IMR-90 (cell line): ENCODE measurements at regions not wholly inside any gene's neighbourhood (a gene's known extent, or its start where the extent isn't known, plus 50 kb on each side); places are given as distances from the start of the nearest gene placed in this dataset.

Experiments
- ATAC-seq: fragments of 200-7000 bp; cut with Tn5 transposase; 2 replicates; pipeline ENCODE4 v1.9.1; 2020; ENCODE audit warnings: low read depth, mild to moderate bottlenecking, moderate library complexity
- BruUV-seq: library from RNA; stranded (reverse); fragments of 400-500 nt; replicated peaks from 2 replicates; lab custom pipeline; 2021; lab: Mats Ljungman, UMichigan
- CTCF ChIA-PET: fragments of 300-600 bp; formaldehyde crosslinking; extraction: SDS; loops from one replicate; lab custom pipeline; 2021; ENCODE audit warnings: antibody characterized with exemption; lab: Yijun Ruan, JAX
- POLR2A ChIA-PET: fragments of 300-600 bp; sonication (Branson Sonifier 250); formaldehyde crosslinking; loops from one replicate; lab custom pipeline; 2022; ENCODE audit warnings: antibody characterized with exemption; ENCODE audit not compliant: unreplicated experiment; lab: Charles Lee
- DNase-seq: peaks from one replicate; pipeline ENCODE4 v3.0.0; 2013
- H2AFZ ChIP-seq: replicated peaks from 2 replicates; pipeline ENCODE3; 2013; ENCODE audit warnings: low read length, mild to moderate bottlenecking; ENCODE audit not compliant: poor library complexity
- H2AK5ac ChIP-seq: 2 replicates; pipeline ENCODE4 v1.6.1; 2013; ENCODE audit warnings: low read depth, low read length, inconsistent platforms
- H2AK9ac ChIP-seq: replicated peaks from 2 replicates; pipeline ENCODE3; 2013; ENCODE audit warnings: mild to moderate bottlenecking, low read depth, low read length, moderate library complexity; ENCODE audit not compliant: poor library complexity
- H2BK120ac ChIP-seq: 2 replicates; pipeline ENCODE4 v1.6.1; 2013; ENCODE audit warnings: low read depth, low read length, inconsistent platforms
- H2BK15ac ChIP-seq: 3 replicates; pipeline ENCODE4 v1.6.1; 2013; ENCODE audit warnings: low read depth, low read length, inconsistent platforms
- H2BK20ac ChIP-seq: 2 replicates; pipeline ENCODE4 v1.6.1; 2013; ENCODE audit warnings: low read depth, mild to moderate bottlenecking, inconsistent platforms, low read length, moderate library complexity
- H2BK5ac ChIP-seq: 2 replicates; pipeline ENCODE4 v1.6.1; 2013; ENCODE audit warnings: mild to moderate bottlenecking, low read depth, low read length, inconsistent platforms; ENCODE audit not compliant: poor library complexity, severe bottlenecking
- H3K14ac ChIP-seq: replicated peaks from 2 replicates; pipeline ENCODE4 v1.6.1; 2013; ENCODE audit warnings: low read depth, low read length, inconsistent platforms
- H3K18ac ChIP-seq: 2 replicates; pipeline ENCODE4 v1.6.1; 2013; ENCODE audit warnings: low read depth, low read length, control low read depth
- H3K23ac ChIP-seq: 2 replicates; pipeline ENCODE4 v1.6.1; 2013; ENCODE audit warnings: low read depth, low read length, inconsistent platforms
- H3K27ac ChIP-seq: 2 replicates; pipeline ENCODE4 v1.5.1; 2013; ENCODE audit warnings: mild to moderate bottlenecking, control low read depth, low read length; ENCODE audit not compliant: insufficient read depth
- H3K27me3 ChIP-seq: 2 replicates; pipeline ENCODE4 v1.6.1; 2013; ENCODE audit warnings: low read length; ENCODE audit not compliant: control insufficient read depth, insufficient read depth
- H3K36me3 ChIP-seq: 2 replicates; pipeline ENCODE4 v1.6.1; 2013; ENCODE audit warnings: low read length, mixed read lengths; ENCODE audit not compliant: control insufficient read depth, insufficient read depth
- H3K4ac ChIP-seq: 2 replicates; pipeline ENCODE4 v1.6.1; 2013; ENCODE audit warnings: low read depth, low read length, inconsistent platforms
- H3K4me1 ChIP-seq: 2 replicates; pipeline ENCODE4 v1.6.1; 2013; ENCODE audit warnings: low read length, mixed read lengths; ENCODE audit not compliant: control insufficient read depth, insufficient read depth
- H3K4me2 ChIP-seq: 2 replicates; pipeline ENCODE4 v1.6.1; 2013; ENCODE audit warnings: low read depth, mild to moderate bottlenecking, control low read depth, low read length, moderate library complexity
- H3K4me3 ChIP-seq: 2 replicates; pipeline ENCODE4 v1.5.1; 2013; ENCODE audit warnings: low read depth, mild to moderate bottlenecking, control low read depth, low read length, moderate library complexity; ENCODE audit not compliant: insufficient read depth
- H3K56ac ChIP-seq: 2 replicates; pipeline ENCODE4 v1.6.1; 2013; ENCODE audit warnings: low read length, inconsistent platforms; ENCODE audit not compliant: insufficient read depth; ENCODE audit errors: extremely low read depth
- H3K79me1 ChIP-seq, 2 experiments: 2 replicates each; pipeline ENCODE4 v1.6.1; 2013; ENCODE audit warnings: low read length in 2 of 2, inconsistent platforms in 1 of 2, low read depth in 1 of 2
- H3K9ac ChIP-seq: 2 replicates; pipeline ENCODE4 v1.6.1; 2013; ENCODE audit warnings: low read depth, low read length, control low read depth
- H3K9me1 ChIP-seq: 2 replicates; pipeline ENCODE4 v1.6.1; 2013; ENCODE audit warnings: low read length, inconsistent platforms; ENCODE audit not compliant: insufficient read depth
- H3K9me3 ChIP-seq: 2 replicates; pipeline ENCODE4 v1.6.1; 2013; ENCODE audit warnings: low read length; ENCODE audit not compliant: control insufficient read depth, insufficient read depth
- H4K20me1 ChIP-seq: 2 replicates; pipeline ENCODE4 v1.6.1; 2013; ENCODE audit warnings: low read length, inconsistent platforms; ENCODE audit not compliant: insufficient read depth
- H4K5ac ChIP-seq: 2 replicates; pipeline ENCODE4 v1.6.1; 2013; ENCODE audit warnings: mild to moderate bottlenecking, low read depth, low read length, control low read depth
- H4K8ac ChIP-seq, 2 experiments: 2 replicates each; pipeline ENCODE4 v1.6.1; 2013; ENCODE audit warnings: low read depth in 2 of 2, low read length in 2 of 2, control low read depth in 1 of 2, inconsistent platforms in 1 of 2
- H4K91ac ChIP-seq: 2 replicates; pipeline ENCODE4 v1.6.1; 2013; ENCODE audit warnings: low read depth, low read length, inconsistent platforms; ENCODE audit not compliant: insufficient read depth
- CEBPB ChIP-seq: IDR thresholded peaks from 2 replicates; pipeline ENCODE4 v1.6.1; 2012; ENCODE audit warnings: low read depth, low read length, improper control_type of control experiment
- FOS ChIP-seq: fragments of 150-350 bp; IDR thresholded peaks from 2 replicates; pipeline ENCODE4 v1.6.1; 2016; ENCODE audit warnings: low read depth, low read length
- MAFK ChIP-seq: IDR thresholded peaks from 2 replicates; pipeline ENCODE4 v1.6.1; 2012; ENCODE audit warnings: low read depth, low read length, improper control_type of control experiment
- MXI1 ChIP-seq: IDR thresholded peaks from 2 replicates; pipeline ENCODE4 v1.6.1; 2012; ENCODE audit warnings: low read depth, mild to moderate bottlenecking, low read length, moderate library complexity, borderline replicate concordance
- NFE2L2 ChIP-seq: fragments of 150-350 bp; IDR thresholded peaks from 2 replicates; pipeline ENCODE4 v1.6.1; 2016; ENCODE audit warnings: low read depth, mild to moderate bottlenecking, low read length
- RAD21 ChIP-seq: IDR thresholded peaks from 2 replicates; pipeline ENCODE4 v1.6.1; 2012; ENCODE audit warnings: low read length, improper control_type of control experiment
- RCOR1 ChIP-seq: IDR thresholded peaks from 2 replicates; pipeline ENCODE4 v1.6.1; 2012; ENCODE audit warnings: mild to moderate bottlenecking, low read length, improper control_type of control experiment; ENCODE audit not compliant: insufficient replicate concordance
- RFX5 ChIP-seq: IDR thresholded peaks from 2 replicates; pipeline ENCODE4 v1.8.0; 2012; ENCODE audit warnings: low read depth, mild to moderate bottlenecking, low read length, moderate library complexity
- SMC3 ChIP-seq: fragments of 150-350 bp; IDR thresholded peaks from 2 replicates; pipeline ENCODE4 v1.6.1; 2016; ENCODE audit warnings: low read depth, mild to moderate bottlenecking, antibody characterized with exemption, low read length, moderate library complexity
- dilution Hi-C: fragments of 300-500 bp; cut with HindIII; formaldehyde crosslinking; loops from one replicate; pipeline ENCODE4 v1.14.3; 2018; ENCODE audit warnings: low sequenced_read_pairs; ENCODE audit not compliant: unreplicated experiment
- in situ Hi-C: fragments of 300-500 bp; cut with MboI; formaldehyde crosslinking; loops from 3 replicates; pipeline ENCODE4 v1.14.3; 2019; ENCODE audit warnings: low sequenced_read_pairs, inconsistent platforms, mixed read lengths
- intact Hi-C: fragments of 100-400 bp; cut with micrococcal nuclease; formaldehyde crosslinking; loops from 2 replicates; pipeline ENCODE4 v1.10.0; 2022
- TF ChIP-seq, protein P1 (sequence below): fragments of 150-350 bp; IDR thresholded peaks from 2 replicates; pipeline ENCODE4 v1.6.1; 2017; ENCODE audit warnings: mild to moderate bottlenecking, antibody characterized with exemption, low read length, low read depth
- TF ChIP-seq, protein P2 (sequence below): conservative IDR thresholded peaks from 2 replicates; pipeline ENCODE4 v1.5.1; 2012; ENCODE audit warnings: mild to moderate bottlenecking, low read depth, low read length, improper control_type of control experiment

DNA sequence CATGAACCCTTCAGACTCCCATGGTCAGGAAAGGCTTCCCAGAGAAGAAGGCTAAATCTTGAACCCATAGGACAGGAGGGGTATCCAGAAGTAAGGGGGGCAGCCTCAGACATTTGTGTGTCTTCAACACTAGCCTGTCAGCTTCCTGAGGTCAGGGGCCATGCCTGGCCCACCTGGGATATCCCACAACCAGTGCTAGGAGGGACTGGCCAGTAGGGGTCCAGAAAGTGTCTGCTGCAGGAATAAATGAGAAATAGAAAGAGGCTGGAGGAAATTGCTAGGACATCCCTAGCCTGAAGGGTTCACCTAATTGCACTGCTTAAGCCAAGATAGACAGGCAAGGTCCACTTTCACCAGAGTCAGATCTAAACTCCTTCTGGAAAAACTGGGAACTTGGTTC lies 799.6 kb upstream of the ID2 start:
- no peak overlapping the region for H3K9ac ChIP-seq
- H3K79me1 ChIP-seq: no peaks in the 10 kb centered on the region
- POLR2A ChIA-PET: no interaction called here
- H4K91ac ChIP-seq: no peak overlapping the region
- no peaks in the 10 kb centered on the region for H3K36me3 ChIP-seq
- no peak overlapping the region for H2AFZ ChIP-seq
- ATAC-seq: no peak
- no TSS peak for BruUV-seq
- H3K4me1 ChIP-seq: no peaks in the 10 kb centered on the region
- TF ChIP-seq RAD21: no peak
- TF ChIP-seq NFE2L2: no peak
- TF ChIP-seq RCOR1: no peak
- TF ChIP-seq, protein P1, sequence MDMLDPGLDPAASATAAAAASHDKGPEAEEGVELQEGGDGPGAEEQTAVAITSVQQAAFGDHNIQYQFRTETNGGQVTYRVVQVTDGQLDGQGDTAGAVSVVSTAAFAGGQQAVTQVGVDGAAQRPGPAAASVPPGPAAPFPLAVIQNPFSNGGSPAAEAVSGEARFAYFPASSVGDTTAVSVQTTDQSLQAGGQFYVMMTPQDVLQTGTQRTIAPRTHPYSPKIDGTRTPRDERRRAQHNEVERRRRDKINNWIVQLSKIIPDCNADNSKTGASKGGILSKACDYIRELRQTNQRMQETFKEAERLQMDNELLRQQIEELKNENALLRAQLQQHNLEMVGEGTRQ: no peak
- TF ChIP-seq CEBPB: no peak
- TF ChIP-seq FOS: no peak
- TF ChIP-seq SMC3: no peak
- no peak for TF ChIP-seq MAFK
- no peak for TF ChIP-seq RFX5
- TF ChIP-seq, protein P2, sequence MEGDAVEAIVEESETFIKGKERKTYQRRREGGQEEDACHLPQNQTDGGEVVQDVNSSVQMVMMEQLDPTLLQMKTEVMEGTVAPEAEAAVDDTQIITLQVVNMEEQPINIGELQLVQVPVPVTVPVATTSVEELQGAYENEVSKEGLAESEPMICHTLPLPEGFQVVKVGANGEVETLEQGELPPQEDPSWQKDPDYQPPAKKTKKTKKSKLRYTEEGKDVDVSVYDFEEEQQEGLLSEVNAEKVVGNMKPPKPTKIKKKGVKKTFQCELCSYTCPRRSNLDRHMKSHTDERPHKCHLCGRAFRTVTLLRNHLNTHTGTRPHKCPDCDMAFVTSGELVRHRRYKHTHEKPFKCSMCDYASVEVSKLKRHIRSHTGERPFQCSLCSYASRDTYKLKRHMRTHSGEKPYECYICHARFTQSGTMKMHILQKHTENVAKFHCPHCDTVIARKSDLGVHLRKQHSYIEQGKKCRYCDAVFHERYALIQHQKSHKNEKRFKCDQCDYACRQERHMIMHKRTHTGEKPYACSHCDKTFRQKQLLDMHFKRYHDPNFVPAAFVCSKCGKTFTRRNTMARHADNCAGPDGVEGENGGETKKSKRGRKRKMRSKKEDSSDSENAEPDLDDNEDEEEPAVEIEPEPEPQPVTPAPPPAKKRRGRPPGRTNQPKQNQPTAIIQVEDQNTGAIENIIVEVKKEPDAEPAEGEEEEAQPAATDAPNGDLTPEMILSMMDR: no peak
- no peak for TF ChIP-seq MXI1
- no peak overlapping the region for H3K4me3 ChIP-seq
- DNase-seq: no peak
- no peaks in the 10 kb centered on the region for H4K20me1 ChIP-seq
- no peaks in the 10 kb centered on the region for H3K9me3 ChIP-seq
- no peak overlapping the region for H2BK120ac ChIP-seq
- no peak overlapping the region for H4K8ac ChIP-seq
- dilution Hi-C loops: no loop called here
- H3K4ac ChIP-seq: no peak overlapping the region
- no peak overlapping the region for H2AK9ac ChIP-seq
- no peak overlapping the region for H3K56ac ChIP-seq
- no peak overlapping the region for H3K23ac ChIP-seq
- CTCF ChIA-PET: no interaction called here
- intact Hi-C loops: no loop called here
- no peak overlapping the region for H4K5ac ChIP-seq
- in situ Hi-C loops: no loop called here
- no peak overlapping the region for H2BK5ac ChIP-seq
- no peak overlapping the region for H3K18ac ChIP-seq
- H3K9me1 ChIP-seq: no peaks in the 10 kb centered on the region
- H3K27ac ChIP-seq: no peak overlapping the region
- no peak overlapping the region for H2AK5ac ChIP-seq
- no peak overlapping the region for H3K4me2 ChIP-seq
- H2BK20ac ChIP-seq: no peak overlapping the region
- H3K14ac ChIP-seq: no peak overlapping the region
- H2BK15ac ChIP-seq: no peak overlapping the region
- no peaks in the 10 kb centered on the region for H3K27me3 ChIP-seq
